Stomach (tissue), 8 donors: ENCODE measurements at regions not wholly inside any gene's neighbourhood (a gene's known extent, or its start where the extent isn't known, plus 50 kb on each side); places are given as distances from the start of the nearest gene placed in this dataset.

ENCODE experiments used
- DNase-seq, 2 donors: peaks; one replicate each; pipeline versions ENCODE4 v3.0.0 to v3.0.0-alpha.2; 2013 to 2019
- H3K27ac ChIP-seq, 5 donors: fragments of 200-600 bp in 4 of 5; sonication (generic) in 4 of 5; one replicate each; pipeline ENCODE4 v1.5.1; 2013 to 2019; ENCODE audit warnings: mild to moderate bottlenecking in 1 of 5, moderate library complexity in 1 of 5
- H3K27me3 ChIP-seq, 3 donors: fragments of 200-600 bp; sonication (generic); one replicate each; pipeline ENCODE4 v1.5.1; 2017 to 2019; ENCODE audit warnings: mixed run types in 1 of 3
- H3K36me3 ChIP-seq, 4 donors: fragments of 200-600 bp; sonication (generic); 1 replicate in 3 of 4; 2 replicates in 1 of 4; pipeline ENCODE4 v1.5.1; 2016 to 2019
- H3K4me1 ChIP-seq, 4 donors: fragments of 200-600 bp; sonication (generic); one replicate each; pipeline ENCODE4 v1.5.1; 2016 to 2019
- H3K4me3 ChIP-seq, 4 donors: fragments of 200-600 bp; sonication (generic) in 3 of 4; one replicate each; pipeline ENCODE4 v1.5.1; 2016 to 2019; ENCODE audit warnings: mild to moderate bottlenecking in 1 of 4
- H3K9me3 ChIP-seq, 4 donors: fragments of 200-600 bp; sonication (generic); one replicate each; pipeline ENCODE4 v1.5.1; 2016 to 2019
- CTCF ChIP-seq, 7 experiments: fragments of 450-650 bp in 4 of 7; fragments of 200-600 bp in 3 of 7; sonication (generic) in 3 of 7; IDR thresholded peaks; one replicate each; pipeline ENCODE4 v1.5.1; 2016 to 2019; ENCODE audit warnings: antibody characterized with exemption in 7 of 7, control low read depth in 2 of 7, mild to moderate bottlenecking in 1 of 7
- EP300 ChIP-seq: sonication (generic); formaldehyde crosslinking; IDR thresholded peaks from one replicate; pipeline ENCODE4 v1.6.1; 2017; ENCODE audit warnings: antibody characterized with exemption
- POLR2A ChIP-seq, 4 donors: fragments of 450-650 bp; IDR thresholded peaks; one replicate each; pipeline ENCODE4 v1.6.1; 2016; ENCODE audit warnings: antibody characterized with exemption in 4 of 4, control low read depth in 2 of 4, mild to moderate bottlenecking in 1 of 4, moderate library complexity in 1 of 4
- POLR2AphosphoS5 ChIP-seq, 3 donors: sonication (generic); formaldehyde crosslinking; IDR thresholded peaks; one replicate each; pipeline ENCODE4 v1.6.1; 2016; ENCODE audit warnings: antibody characterized with exemption in 3 of 3
- WGBS, 5 donors: extraction: QIAGEN DNeasy Blood & Tissue Kit in 3 of 5; methylation state at CpG; one replicate each; pipeline versions ENCODE4 v1.1.5 to v1.1.7; 2013 to 2018; 5-methylcytosine and 5-hydroxymethylcytosine counted together
- intact Hi-C: fragments of 100-400 bp; cut with DNase I; formaldehyde crosslinking; loops from one replicate; pipeline ENCODE4 v1.15.1; 2023; ENCODE audit warnings: low total_unique reads
- donor health status: healthy with polysubstance abuse.
- donor health status: Bipolar disorder and iron deficiency.
- donor health status: healthy.

- Histone ChIP-seq H3K27me3 (no peaks in the 10 kb centered on the region), H3K36me3 (no peaks in the 10 kb centered on the region), H3K27ac (no peak overlapping the region), H3K9me3 (peaks cover 0 to 30% (median 15%) of the 10 kb centered on the region in 4 donors), H3K4me1 (no peaks in the 10 kb centered on the region), H3K4me3 (no peak overlapping the region)
- DNase-seq, result no peak
- 89 to 99% (median 94%) methylated on average over 5 of the region's 5 CpGs for WGBS, 5 donors
- TF ChIP-seq POLR2AphosphoS5 (IDR thresholded peaks at IDR 0.05), result no peak
- no peak for TF ChIP-seq CTCF (IDR thresholded peaks at IDR 0.05)
- intact Hi-C loops, result no loop called here
Measured at GRCh38 chr7:45408409-45408737, 165.8 kb upstream of the ADCY1 start.

GRCh38 chr7:45410893-45411292 lies 163.3 kb upstream of the ADCY1 start:
- H3K4me3 ChIP-seq, result no peak overlapping the region
- H3K4me1 ChIP-seq, result no peaks in the 10 kb centered on the region
- 71 to 81% (median 72%) methylated on average over 2 of the region's 2 CpGs for WGBS, 5 donors
- peaks cover 0 to 23% (median 9%) of the 10 kb centered on the region in 4 donors for H3K9me3 ChIP-seq
- DNase-seq, result no peak
- no peaks in the 10 kb centered on the region for H3K27me3 ChIP-seq
- H3K27ac ChIP-seq, result no peak overlapping the region
- no peaks in the 10 kb centered on the region for H3K36me3 ChIP-seq
- TF ChIP-seq EP300 (no peak), POLR2A (IDR thresholded peaks at IDR 0.05) (no peak), CTCF (IDR thresholded peaks at IDR 0.05) (no peak), POLR2AphosphoS5 (IDR thresholded peaks at IDR 0.05) (no peak)
- intact Hi-C loops, result no loop called here

- H3K36me3 ChIP-seq, result no peaks in the 10 kb centered on the region
- H3K27ac ChIP-seq, result no peak overlapping the region
- H3K27me3 ChIP-seq, result no peaks in the 10 kb centered on the region
- WGBS, 5 donors, result 76 to 92% (median 89%) methylated on average over 3 of the region's 3 CpGs
- H3K9me3 ChIP-seq, result peaks cover 0 to 23% (median 9%) of the 10 kb centered on the region in 4 donors
- intact Hi-C loops, result no loop called here
- DNase-seq, result no peak
- TF ChIP-seq POLR2AphosphoS5 (IDR thresholded peaks at IDR 0.05) (no peak), EP300 (no peak), POLR2A (IDR thresholded peaks at IDR 0.05) (no peak), CTCF (IDR thresholded peaks at IDR 0.05) (no peak)
- H3K4me3 ChIP-seq, result no peak overlapping the region
- H3K4me1 ChIP-seq, result no peaks in the 10 kb centered on the region
Measured at GRCh38 chr7:45413419-45413818, 160.7 kb upstream of the ADCY1 start.

DNA sequence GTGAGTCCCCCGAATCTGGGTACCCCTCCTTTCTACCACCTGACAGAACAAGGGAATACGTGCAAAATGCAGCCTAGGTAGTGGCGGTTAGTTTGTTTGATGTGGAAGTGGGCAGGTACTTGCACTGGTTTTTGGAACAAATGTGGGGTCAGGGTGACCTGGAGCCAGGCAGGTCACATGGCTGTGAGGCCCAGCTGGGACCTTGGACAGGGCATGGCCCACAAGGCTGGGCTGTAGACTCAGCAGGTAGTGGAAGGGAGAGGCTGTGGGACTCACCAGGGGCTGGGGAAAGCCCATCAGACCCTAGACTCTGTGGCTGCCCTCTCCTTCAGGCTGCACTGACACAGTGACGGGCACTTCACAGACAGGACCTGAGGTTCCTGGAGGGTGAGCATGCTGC lies 159.9 kb upstream of the ADCY1 start:
- Histone ChIP-seq H3K36me3 (no peaks in the 10 kb centered on the region), H3K9me3 (peaks cover 0 to 23% (median 9%) of the 10 kb centered on the region in 4 donors), H3K27me3 (no peaks in the 10 kb centered on the region), H3K27ac (no peak overlapping the region), H3K4me3 (no peak overlapping the region), H3K4me1 (no peaks in the 10 kb centered on the region)
- TF ChIP-seq EP300 (no peak), CTCF (IDR thresholded peaks at IDR 0.05) (no peak), POLR2A (IDR thresholded peaks at IDR 0.05) (no peak), POLR2AphosphoS5 (IDR thresholded peaks at IDR 0.05) (no peak)
- intact Hi-C loops, result no loop called here
- 85 to 97% (median 90%) methylated on average over 4 of the region's 4 CpGs for WGBS, 5 donors
- no peak for DNase-seq

DNA sequence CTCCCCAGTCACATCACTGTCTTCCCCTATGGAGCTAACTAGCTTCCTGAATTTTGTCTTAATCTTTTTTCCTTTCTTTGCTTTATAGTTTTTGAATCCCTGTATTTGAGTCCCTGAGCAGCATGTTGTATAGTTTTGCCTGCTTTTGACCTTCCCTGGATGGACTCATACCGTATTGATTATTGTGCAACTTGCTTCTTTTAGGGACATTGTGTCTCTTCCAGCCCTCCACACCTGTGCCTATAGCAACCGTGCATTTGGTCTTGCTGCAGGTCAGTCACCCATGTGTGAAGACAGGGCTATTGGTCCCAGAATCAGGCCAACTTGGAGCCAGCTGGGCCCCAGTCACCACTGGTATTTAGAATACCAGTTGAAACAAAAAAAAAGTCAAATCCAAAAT lies 158.9 kb upstream of the ADCY1 start:
- Histone ChIP-seq H3K27ac (no peak overlapping the region), H3K9me3 (peaks cover 0 to 22% (median 5%) of the 10 kb centered on the region in 4 donors), H3K4me3 (no peak overlapping the region), H3K27me3 (no peaks in the 10 kb centered on the region), H3K36me3 (no peaks in the 10 kb centered on the region), H3K4me1 (no peaks in the 10 kb centered on the region)
- no peak for DNase-seq
- intact Hi-C loops, result no loop called here
- TF ChIP-seq CTCF (IDR thresholded peaks at IDR 0.05) (no peak), POLR2A (IDR thresholded peaks at IDR 0.05) (no peak), EP300 (no peak), POLR2AphosphoS5 (IDR thresholded peaks at IDR 0.05) (no peak)
- WGBS, 5 donors, result 81 to 91% (median 87%) methylated on average over 2 of the region's 2 CpGs
